IMR-90 (cell line): ENCODE measurements at regions not wholly inside any gene's neighbourhood (a gene's known extent, or its start where the extent isn't known, plus 50 kb on each side); places are given as distances from the start of the nearest gene placed in this dataset.

Experiments used
- ATAC-seq: fragments of 200-7000 bp; cut with Tn5 transposase; 2 replicates; pipeline ENCODE4 v1.9.1; 2020; ENCODE audit warnings: low read depth, mild to moderate bottlenecking, moderate library complexity
- BruUV-seq: library from RNA; stranded (reverse); fragments of 400-500 nt; replicated peaks from 2 replicates; lab custom pipeline; 2021; lab: Mats Ljungman, UMichigan
- CTCF ChIA-PET: fragments of 300-600 bp; formaldehyde crosslinking; extraction: SDS; loops from one replicate; lab custom pipeline; 2021; ENCODE audit warnings: antibody characterized with exemption; lab: Yijun Ruan, JAX
- POLR2A ChIA-PET: fragments of 300-600 bp; sonication (Branson Sonifier 250); formaldehyde crosslinking; loops from one replicate; lab custom pipeline; 2022; ENCODE audit warnings: antibody characterized with exemption; ENCODE audit not compliant: unreplicated experiment; lab: Charles Lee
- DNase-seq: peaks from one replicate; pipeline ENCODE4 v3.0.0; 2013
- H2AFZ ChIP-seq: replicated peaks from 2 replicates; pipeline ENCODE3; 2013; ENCODE audit warnings: low read length, mild to moderate bottlenecking; ENCODE audit not compliant: poor library complexity
- H2AK5ac ChIP-seq: 2 replicates; pipeline ENCODE4 v1.6.1; 2013; ENCODE audit warnings: low read depth, low read length, inconsistent platforms
- H2AK9ac ChIP-seq: replicated peaks from 2 replicates; pipeline ENCODE3; 2013; ENCODE audit warnings: mild to moderate bottlenecking, low read depth, low read length, moderate library complexity; ENCODE audit not compliant: poor library complexity
- H2BK120ac ChIP-seq: 2 replicates; pipeline ENCODE4 v1.6.1; 2013; ENCODE audit warnings: low read depth, low read length, inconsistent platforms
- H2BK15ac ChIP-seq: 3 replicates; pipeline ENCODE4 v1.6.1; 2013; ENCODE audit warnings: low read depth, low read length, inconsistent platforms
- H2BK20ac ChIP-seq: 2 replicates; pipeline ENCODE4 v1.6.1; 2013; ENCODE audit warnings: low read depth, mild to moderate bottlenecking, inconsistent platforms, low read length, moderate library complexity
- H2BK5ac ChIP-seq: 2 replicates; pipeline ENCODE4 v1.6.1; 2013; ENCODE audit warnings: mild to moderate bottlenecking, low read depth, low read length, inconsistent platforms; ENCODE audit not compliant: poor library complexity, severe bottlenecking
- H3K14ac ChIP-seq: replicated peaks from 2 replicates; pipeline ENCODE4 v1.6.1; 2013; ENCODE audit warnings: low read depth, low read length, inconsistent platforms
- H3K18ac ChIP-seq: 2 replicates; pipeline ENCODE4 v1.6.1; 2013; ENCODE audit warnings: low read depth, low read length, control low read depth
- H3K23ac ChIP-seq: 2 replicates; pipeline ENCODE4 v1.6.1; 2013; ENCODE audit warnings: low read depth, low read length, inconsistent platforms
- H3K27ac ChIP-seq: 2 replicates; pipeline ENCODE4 v1.5.1; 2013; ENCODE audit warnings: mild to moderate bottlenecking, control low read depth, low read length; ENCODE audit not compliant: insufficient read depth
- H3K27me3 ChIP-seq: 2 replicates; pipeline ENCODE4 v1.6.1; 2013; ENCODE audit warnings: low read length; ENCODE audit not compliant: control insufficient read depth, insufficient read depth
- H3K36me3 ChIP-seq: 2 replicates; pipeline ENCODE4 v1.6.1; 2013; ENCODE audit warnings: low read length, mixed read lengths; ENCODE audit not compliant: control insufficient read depth, insufficient read depth
- H3K4ac ChIP-seq: 2 replicates; pipeline ENCODE4 v1.6.1; 2013; ENCODE audit warnings: low read depth, low read length, inconsistent platforms
- H3K4me1 ChIP-seq: 2 replicates; pipeline ENCODE4 v1.6.1; 2013; ENCODE audit warnings: low read length, mixed read lengths; ENCODE audit not compliant: control insufficient read depth, insufficient read depth
- H3K4me2 ChIP-seq: 2 replicates; pipeline ENCODE4 v1.6.1; 2013; ENCODE audit warnings: low read depth, mild to moderate bottlenecking, control low read depth, low read length, moderate library complexity
- H3K4me3 ChIP-seq: 2 replicates; pipeline ENCODE4 v1.5.1; 2013; ENCODE audit warnings: low read depth, mild to moderate bottlenecking, control low read depth, low read length, moderate library complexity; ENCODE audit not compliant: insufficient read depth
- H3K56ac ChIP-seq: 2 replicates; pipeline ENCODE4 v1.6.1; 2013; ENCODE audit warnings: low read length, inconsistent platforms; ENCODE audit not compliant: insufficient read depth; ENCODE audit errors: extremely low read depth
- H3K79me1 ChIP-seq, 2 experiments: 2 replicates each; pipeline ENCODE4 v1.6.1; 2013; ENCODE audit warnings: low read length in 2 of 2, inconsistent platforms in 1 of 2, low read depth in 1 of 2
- H3K9ac ChIP-seq: 2 replicates; pipeline ENCODE4 v1.6.1; 2013; ENCODE audit warnings: low read depth, low read length, control low read depth
- H3K9me1 ChIP-seq: 2 replicates; pipeline ENCODE4 v1.6.1; 2013; ENCODE audit warnings: low read length, inconsistent platforms; ENCODE audit not compliant: insufficient read depth
- H3K9me3 ChIP-seq: 2 replicates; pipeline ENCODE4 v1.6.1; 2013; ENCODE audit warnings: low read length; ENCODE audit not compliant: control insufficient read depth, insufficient read depth
- H4K20me1 ChIP-seq: 2 replicates; pipeline ENCODE4 v1.6.1; 2013; ENCODE audit warnings: low read length, inconsistent platforms; ENCODE audit not compliant: insufficient read depth
- H4K5ac ChIP-seq: 2 replicates; pipeline ENCODE4 v1.6.1; 2013; ENCODE audit warnings: mild to moderate bottlenecking, low read depth, low read length, control low read depth
- H4K8ac ChIP-seq, 2 experiments: 2 replicates each; pipeline ENCODE4 v1.6.1; 2013; ENCODE audit warnings: low read depth in 2 of 2, low read length in 2 of 2, control low read depth in 1 of 2, inconsistent platforms in 1 of 2
- H4K91ac ChIP-seq: 2 replicates; pipeline ENCODE4 v1.6.1; 2013; ENCODE audit warnings: low read depth, low read length, inconsistent platforms; ENCODE audit not compliant: insufficient read depth
- BHLHE40 ChIP-seq: fragments of 150-350 bp; IDR thresholded peaks from 2 replicates; pipeline ENCODE4 v1.6.1; 2016; ENCODE audit warnings: mild to moderate bottlenecking, low read depth, low read length
- CHD1 ChIP-seq: IDR thresholded peaks from 2 replicates; pipeline ENCODE4 v1.6.1; 2012; ENCODE audit warnings: low read depth, low read length, improper control_type of control experiment
- CTCF ChIP-seq: conservative IDR thresholded peaks from 2 replicates; pipeline ENCODE4 v1.5.1; 2012; ENCODE audit warnings: mild to moderate bottlenecking, low read depth, low read length, improper control_type of control experiment
- NFE2L2 ChIP-seq: fragments of 150-350 bp; IDR thresholded peaks from 2 replicates; pipeline ENCODE4 v1.6.1; 2016; ENCODE audit warnings: low read depth, mild to moderate bottlenecking, low read length
- RAD21 ChIP-seq: IDR thresholded peaks from 2 replicates; pipeline ENCODE4 v1.6.1; 2012; ENCODE audit warnings: low read length, improper control_type of control experiment
- WGBS, 2 experiments: methylation state at CpG; one replicate each; pipeline versions ENCODE4 v1.1.5 to v1.1.7; 2013; ENCODE audit warnings: missing lambda C conversion rate in 2 of 2; ENCODE audit not compliant: insufficient read length in 1 of 2; ENCODE audit errors: extremely low coverage in 2 of 2; 5-methylcytosine and 5-hydroxymethylcytosine counted together
- dilution Hi-C: fragments of 300-500 bp; cut with HindIII; formaldehyde crosslinking; loops from one replicate; pipeline ENCODE4 v1.14.3; 2018; ENCODE audit warnings: low sequenced_read_pairs; ENCODE audit not compliant: unreplicated experiment
- in situ Hi-C: fragments of 300-500 bp; cut with MboI; formaldehyde crosslinking; loops from 3 replicates; pipeline ENCODE4 v1.14.3; 2019; ENCODE audit warnings: low sequenced_read_pairs, inconsistent platforms, mixed read lengths
- intact Hi-C: fragments of 100-400 bp; cut with micrococcal nuclease; formaldehyde crosslinking; loops from 2 replicates; pipeline ENCODE4 v1.10.0; 2022

- no peaks in the 10 kb centered on the region for H3K79me1 ChIP-seq
- H3K27ac ChIP-seq = no peak overlapping the region
- no peak overlapping the region for H2AK9ac ChIP-seq
- H2BK5ac ChIP-seq = no peak overlapping the region
- no peak overlapping the region for H4K5ac ChIP-seq
- no peak overlapping the region for H3K9ac ChIP-seq
- H3K23ac ChIP-seq = no peak overlapping the region
- H3K9me3 ChIP-seq = no peaks in the 10 kb centered on the region
- H2AFZ ChIP-seq = no peak overlapping the region
- dilution Hi-C loops (no loop called here), in situ Hi-C loops (no loop called here), intact Hi-C loops (no loop called here)
- TF ChIP-seq CTCF (no peak), BHLHE40 (no peak), RAD21 (no peak), NFE2L2 (no peak), CHD1 (no peak)
- ChIA-PET CTCF (no interaction called here), POLR2A (no interaction called here)
- H3K27me3 ChIP-seq = no peaks in the 10 kb centered on the region
- no peaks in the 10 kb centered on the region for H3K9me1 ChIP-seq
- BruUV-seq = no TSS peak
- H4K91ac ChIP-seq = no peak overlapping the region
- WGBS, 2 experiments = no CpG with 5 or more reads among the region's 4 CpGs
- H4K8ac ChIP-seq = no peak overlapping the region
- no peak overlapping the region for H3K14ac ChIP-seq
- no peak overlapping the region for H3K4me3 ChIP-seq
- no peak overlapping the region for H2BK120ac ChIP-seq
- H3K18ac ChIP-seq = no peak overlapping the region
- H3K56ac ChIP-seq = no peak overlapping the region
- H3K36me3 ChIP-seq = no peaks in the 10 kb centered on the region
- no peak overlapping the region for H3K4ac ChIP-seq
- H3K4me2 ChIP-seq = no peak overlapping the region
- no peak overlapping the region for H2BK15ac ChIP-seq
- H2BK20ac ChIP-seq = no peak overlapping the region
- ATAC-seq = no peak
- peaks cover 8% of the 10 kb centered on the region; the same call in 1 of the 2 replicates for H3K4me1 ChIP-seq
- H2AK5ac ChIP-seq = no peak overlapping the region
- no peak for DNase-seq
- no peaks in the 10 kb centered on the region for H4K20me1 ChIP-seq
Measured at GRCh38 chr7:25790963-25791362, 361.0 kb upstream of the NFE2L3 start.
